NCI-H1417 treated with DMSO at 0.1 percent for 48 hours (cell line): ENCODE measurements at regions not wholly inside any gene's neighbourhood (a gene's known extent, or its start where the extent isn't known, plus 50 kb on each side); places are given as distances from the start of the nearest gene placed in this dataset.

Experiments
- DNase-seq: peaks from one replicate; lab custom pipeline; 2025; lab: John Stamatoyannopoulos, UW

DNA sequence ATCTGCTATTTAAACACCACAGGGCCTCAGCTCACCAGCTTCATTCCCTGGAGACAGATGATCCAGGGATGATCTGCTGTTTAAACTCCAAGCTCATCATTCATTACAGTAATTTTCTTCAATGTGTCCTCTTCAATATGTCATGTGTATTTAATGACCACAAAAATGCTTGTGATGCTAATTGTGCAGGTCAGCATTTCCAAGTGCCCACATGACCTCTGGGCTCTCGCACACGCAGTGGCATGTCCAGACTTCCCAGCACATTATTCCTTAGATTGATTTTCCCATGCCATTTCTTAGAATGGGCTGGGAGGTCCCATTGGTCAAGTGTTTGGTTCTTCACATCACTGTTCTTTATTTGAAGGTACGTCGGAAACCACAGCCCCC lies 434.4 kb downstream of the HAO1 start:
- no peak for DNase-seq

DNA sequence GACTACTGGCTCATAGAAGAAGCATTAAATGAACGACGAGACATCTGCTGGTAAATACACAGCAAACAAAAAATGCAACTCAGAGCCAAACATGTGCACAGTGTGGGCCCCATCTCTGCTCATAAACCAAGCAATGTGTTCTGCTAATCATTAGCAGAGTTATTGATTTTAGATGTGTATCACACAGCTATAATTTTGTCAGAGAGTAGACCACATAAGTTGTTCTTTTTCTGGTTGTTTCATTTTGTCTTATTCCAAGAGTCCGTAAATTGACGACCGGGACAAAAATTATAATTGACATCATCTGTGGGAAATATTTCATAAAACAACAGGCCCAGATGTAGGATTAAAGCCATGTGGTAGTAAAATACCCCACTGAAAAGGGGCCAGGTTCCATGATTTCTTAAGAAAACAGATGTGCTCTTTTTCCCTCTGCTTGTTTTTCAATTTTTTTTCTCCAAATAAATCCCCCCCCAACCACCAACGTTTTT lies 423.6 kb downstream of the HAO1 start:
- no peak for DNase-seq

DNA sequence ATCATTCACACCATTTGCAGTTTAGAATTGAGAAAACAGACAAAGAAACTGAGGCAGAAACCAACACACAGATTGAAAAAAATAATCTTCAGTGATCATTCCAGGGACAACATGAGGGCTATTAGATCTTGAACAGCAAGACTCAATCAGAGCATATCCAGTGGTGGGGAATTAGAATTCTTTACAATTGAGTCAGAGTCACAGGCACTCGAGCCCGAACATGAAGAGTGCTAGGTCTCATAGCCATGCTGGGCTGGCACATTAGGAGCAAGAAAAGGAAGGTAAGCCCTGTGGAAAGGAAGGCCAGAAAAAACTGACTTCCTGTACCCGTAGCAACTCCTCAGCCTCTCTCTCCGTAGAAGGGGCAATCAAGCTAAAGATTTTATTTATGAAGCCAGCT lies 419.9 kb downstream of the HAO1 start:
- no peak for DNase-seq

DNA sequence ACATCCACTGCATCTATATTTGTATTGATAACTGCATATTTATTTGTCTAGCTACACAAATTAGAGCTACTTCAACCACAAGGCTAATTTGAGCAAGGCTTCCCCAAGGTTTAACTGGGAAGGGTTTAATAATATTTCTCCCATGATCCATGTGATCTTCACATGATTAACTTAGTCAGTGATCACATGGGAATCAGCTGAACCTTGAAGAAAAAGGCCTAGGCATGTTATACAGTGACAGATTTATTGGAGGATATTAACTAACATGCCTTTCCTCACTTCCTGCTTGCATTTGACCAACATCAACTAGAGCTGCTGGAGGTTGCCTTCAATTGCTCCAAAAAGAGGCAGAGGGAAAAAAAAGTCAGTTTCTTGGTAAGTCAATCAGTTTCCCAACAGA lies 417.0 kb downstream of the HAO1 start:
- no peak for DNase-seq

DNA sequence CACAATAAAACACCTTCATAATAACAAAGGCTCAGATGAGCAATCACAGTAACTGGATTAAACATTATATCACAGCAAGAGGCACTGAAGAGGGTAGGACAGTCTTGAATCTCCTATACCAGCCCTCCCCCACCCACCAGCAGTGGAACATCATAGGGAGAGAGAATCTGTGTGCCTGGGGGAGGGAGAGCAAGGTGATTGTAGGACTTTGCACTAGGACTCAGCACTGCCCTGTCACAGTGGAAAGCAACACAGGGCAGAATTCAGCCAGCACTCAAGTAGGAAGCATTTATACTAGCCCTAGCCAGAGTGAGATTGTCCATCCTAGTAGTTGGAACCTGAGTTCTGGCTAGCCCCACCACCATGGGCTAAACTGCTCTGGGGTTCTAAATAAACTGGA lies 400.2 kb downstream of the HAO1 start:
- no peak for DNase-seq

DNA sequence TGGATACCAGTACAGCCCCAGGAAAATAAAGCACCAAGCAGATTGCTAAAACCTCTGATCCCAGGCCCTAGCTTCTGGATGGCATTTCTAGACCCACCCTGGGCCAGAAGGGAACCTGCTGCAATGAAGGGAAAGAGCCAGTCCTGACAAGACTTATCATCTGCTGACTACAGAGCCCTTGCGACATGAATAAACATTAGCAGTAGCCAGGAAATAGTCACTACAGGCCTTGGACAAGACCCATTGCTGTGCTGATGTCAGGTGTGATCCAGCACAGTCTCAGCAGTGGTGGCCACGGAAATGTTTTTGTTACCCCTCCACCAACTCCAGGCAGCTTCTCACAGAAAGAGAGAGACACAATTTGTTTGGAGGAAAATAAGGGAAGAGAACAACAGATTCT lies 399.3 kb downstream of the HAO1 start:
- DNase-seq = no peak

DNA sequence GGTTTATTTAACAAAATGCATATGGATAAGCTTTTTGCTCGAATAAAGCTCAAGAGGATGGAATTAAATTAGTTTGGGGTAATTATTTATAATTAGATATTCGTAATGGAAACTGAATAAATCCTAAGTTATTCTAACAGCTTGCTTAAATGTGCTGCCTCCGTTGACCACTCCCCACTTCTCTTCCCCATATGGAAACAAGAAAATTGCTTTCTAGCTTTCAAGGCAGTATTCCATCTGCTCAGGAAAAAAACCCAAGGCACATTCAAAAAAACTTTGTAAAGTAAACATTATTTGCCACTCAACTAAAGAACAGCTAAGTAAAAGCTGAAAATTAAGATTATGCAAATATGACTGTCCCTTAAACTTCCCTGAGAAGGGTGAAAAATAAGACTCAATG lies 369.2 kb downstream of the HAO1 start:
- DNase-seq = no peak

DNA sequence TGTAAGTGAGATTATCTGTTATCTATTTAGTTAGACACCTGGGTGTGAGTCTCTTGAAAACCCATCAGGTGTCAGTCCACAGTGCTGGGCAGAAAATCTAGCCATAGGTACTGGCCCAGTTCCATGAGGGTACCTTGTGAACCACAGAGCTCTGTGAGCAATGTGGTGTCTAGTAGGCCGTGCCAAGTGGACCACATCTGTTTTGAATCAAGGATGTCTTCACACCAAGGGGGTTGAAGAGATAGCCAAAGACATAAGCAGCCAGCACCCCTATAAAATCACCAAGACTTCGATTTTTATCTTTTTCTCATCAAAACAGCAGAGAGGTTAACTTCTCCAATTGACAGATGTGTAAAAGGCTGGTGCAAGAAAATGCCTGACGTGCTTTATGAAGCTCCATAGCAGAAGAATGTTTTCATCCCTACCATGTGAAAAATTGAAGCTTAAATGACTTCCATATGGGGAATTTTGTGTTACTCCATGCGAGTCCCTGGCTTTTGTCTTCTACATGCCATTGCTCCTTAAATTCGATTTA lies 368.7 kb downstream of the HAO1 start:
- no peak for DNase-seq

DNA sequence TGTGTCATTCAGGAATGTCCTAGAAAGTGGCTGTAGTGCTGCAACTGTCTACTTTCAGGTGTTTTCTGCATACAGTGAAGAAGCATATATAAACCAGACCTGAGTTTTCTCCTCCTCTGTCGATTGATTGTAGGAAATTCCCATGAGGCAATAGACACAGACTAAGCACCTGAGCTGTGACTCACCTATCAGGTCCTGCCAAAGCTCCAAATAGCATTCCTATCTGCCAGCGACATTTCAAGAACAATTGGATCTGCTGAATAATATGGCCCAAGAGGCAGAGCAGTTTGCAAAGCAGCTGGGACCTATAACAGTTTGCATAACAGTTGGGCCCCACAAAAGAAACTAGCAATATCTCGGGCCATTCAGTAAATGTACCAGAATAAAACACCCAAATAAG lies 360.4 kb downstream of the HAO1 start:
- DNase-seq = no peak

DNA sequence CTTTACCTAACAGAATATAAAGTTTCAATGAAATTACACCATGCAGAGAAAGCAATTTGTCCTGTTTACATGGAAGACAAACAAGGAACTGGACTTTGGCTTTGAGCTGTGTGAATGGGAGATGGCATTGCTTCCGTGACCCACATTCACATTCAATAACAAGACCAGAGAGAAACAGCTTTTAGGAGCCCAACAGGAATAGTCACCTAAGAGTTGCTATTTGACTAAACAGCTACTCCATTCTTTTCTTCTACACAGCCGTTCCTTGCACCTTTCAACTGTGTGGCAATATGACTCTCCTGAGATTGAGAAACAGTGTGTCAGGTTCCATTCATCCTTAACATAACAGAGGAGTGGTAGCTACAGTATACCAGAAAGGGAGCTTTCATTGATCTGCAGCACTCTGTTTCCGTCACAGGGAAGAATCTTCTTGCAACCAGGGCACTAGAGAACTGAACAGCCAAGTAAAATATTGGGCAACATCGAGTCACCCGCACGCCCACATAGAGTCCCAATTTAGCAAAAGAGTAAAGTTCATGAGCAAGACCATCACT lies 355.1 kb downstream of the HAO1 start:
- no peak for DNase-seq

DNA sequence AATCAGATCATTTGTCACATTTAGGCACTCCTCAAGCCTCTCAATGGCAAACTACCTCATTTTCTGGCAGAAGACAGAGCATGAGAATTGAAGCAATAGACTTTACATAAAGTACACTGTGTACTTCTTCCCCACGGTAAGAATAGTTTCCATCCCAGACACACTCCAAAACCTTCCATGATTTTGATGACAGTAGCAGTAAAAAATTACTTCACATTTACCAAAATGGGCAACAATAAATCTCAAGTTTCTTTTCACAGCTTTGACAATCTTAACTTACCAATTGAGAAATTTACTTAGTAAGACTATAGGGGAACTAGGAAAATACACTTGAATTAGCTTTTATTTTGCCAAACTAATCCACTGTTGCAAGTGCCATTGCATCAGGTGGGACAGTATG lies 353.8 kb downstream of the HAO1 start:
- DNase-seq = no peak

DNA sequence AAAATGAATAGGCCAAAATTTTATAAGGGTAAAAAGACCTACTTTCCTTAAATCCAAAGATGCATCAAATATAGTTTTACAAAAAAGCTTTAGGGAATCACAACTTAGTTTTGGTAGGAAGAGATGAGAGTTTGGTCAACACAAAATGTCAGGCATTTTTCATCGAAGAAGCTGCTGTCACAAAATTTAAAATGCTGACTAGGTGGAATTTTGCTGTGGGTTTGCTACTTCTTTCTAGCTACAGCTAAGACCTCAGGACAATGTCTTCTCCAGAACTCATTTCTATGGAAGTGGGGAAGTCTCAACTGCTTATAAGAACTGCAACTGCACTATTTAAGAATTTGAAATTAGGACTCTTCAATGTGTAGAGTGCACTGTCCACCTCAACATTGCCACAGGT lies 351.1 kb downstream of the HAO1 start:
- no peak for DNase-seq

DNA sequence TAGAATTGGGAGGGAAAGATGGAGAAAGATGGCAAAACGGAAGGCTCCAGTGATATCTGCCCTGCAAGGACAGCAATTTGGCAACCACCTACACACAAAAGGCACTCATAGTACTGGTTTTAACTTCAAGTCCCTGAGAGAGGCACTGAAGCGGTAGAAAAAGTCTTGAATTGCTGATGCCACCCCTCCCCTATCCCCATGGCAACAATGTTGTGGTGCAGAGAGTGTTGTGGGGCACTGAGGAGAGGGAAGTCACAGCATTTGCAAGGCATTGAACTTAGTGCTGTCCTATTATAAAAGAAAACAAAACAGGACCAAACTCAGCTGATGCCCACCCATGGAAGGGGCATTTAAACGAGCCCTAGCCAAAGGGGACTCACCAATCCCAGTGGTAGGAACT lies 343.7 kb downstream of the HAO1 start:
- no peak for DNase-seq

DNA sequence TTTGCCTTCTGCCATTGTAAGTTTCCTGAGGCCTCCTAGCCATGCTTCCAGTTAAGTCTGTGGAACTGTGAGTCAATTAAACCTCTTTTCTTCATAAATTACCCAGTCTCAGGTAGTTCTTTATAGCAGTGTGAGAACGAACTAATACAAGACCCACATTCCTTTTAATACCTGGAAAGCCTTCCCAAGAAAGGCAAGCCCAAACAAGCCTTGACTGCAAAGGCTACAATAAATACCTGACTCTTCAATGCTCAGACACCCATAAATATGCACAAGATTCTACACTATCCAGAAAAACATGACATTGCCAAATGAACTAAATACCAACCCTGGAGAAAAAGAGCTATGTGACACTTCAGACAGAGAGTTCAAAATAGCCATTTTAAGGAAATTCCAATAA lies 338.8 kb downstream of the HAO1 start:
- no peak for DNase-seq

DNA sequence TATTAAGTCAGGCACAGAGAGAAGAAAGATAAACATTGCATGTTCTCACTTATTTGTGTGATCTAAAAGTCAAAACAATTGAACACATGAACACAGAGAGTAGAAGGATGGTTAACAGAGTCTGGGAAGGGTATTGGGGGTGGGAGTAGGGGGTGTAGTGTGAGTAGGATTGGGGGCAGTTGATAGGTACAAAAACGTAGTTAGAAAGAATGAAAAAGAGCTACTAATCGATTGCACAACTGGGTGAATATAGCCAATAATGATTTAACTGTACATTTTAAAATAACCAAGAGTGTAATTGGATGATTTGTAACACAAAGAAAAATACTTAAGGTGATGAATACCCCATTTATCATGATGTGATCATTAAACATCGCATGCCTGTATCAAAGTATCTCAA lies 333.3 kb downstream of the HAO1 start:
- DNase-seq = no peak

DNA sequence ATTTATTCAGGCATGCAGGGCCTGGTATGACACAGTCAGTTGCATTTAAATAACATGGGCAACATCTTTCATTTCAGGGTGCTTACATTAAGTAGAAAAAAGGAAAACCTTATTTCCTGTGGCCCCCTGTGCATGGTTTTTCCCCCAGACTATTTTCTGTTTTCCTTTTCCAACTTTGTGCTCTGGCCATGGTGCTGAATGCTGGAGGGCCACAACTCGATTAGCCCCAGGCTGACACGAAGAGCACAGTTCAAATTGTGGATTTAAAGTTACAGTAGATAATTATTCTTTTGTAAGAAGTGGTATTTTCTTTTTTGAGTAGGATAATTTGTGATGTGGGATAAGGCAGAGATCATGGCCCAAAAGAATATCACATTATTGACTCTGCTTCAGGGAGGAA lies 332.0 kb downstream of the HAO1 start:
- DNase-seq = no peak

DNA sequence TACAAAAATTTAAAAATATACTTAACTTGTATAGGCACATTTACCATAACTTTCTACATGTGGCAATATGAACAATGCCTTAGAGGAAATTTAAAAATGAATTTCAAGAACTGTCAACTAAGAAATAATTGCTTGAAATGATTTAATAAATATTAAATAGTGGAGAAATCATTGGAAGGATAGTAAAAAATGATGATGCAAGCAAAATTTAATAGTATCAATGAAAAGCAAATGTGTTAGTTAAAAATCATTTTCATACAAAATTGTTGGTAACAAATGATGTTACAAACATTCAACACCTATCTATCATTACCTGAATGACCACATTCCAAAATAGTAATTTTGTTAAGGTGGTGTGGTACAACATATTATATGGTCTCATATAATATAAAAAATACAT lies 331.0 kb downstream of the HAO1 start:
- DNase-seq = no peak

DNA sequence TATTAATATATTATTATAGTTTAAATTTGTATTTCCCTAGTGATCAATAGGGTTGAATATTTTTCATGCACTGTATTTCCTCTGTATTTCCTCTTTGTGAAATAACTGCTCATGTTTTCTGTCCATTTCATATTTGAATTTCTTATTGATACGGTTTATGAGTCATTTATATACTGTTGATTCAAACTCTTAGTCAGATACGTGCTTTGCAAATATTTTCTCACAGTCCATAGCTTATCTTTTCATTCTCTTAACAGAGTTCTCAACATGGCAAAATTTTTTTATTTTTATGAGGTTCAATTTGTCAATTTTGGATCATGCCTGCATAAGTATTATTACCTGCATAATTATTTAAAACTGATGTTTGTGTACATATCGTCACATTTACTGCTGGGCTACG lies 329.6 kb downstream of the HAO1 start:
- DNase-seq = no peak

DNA sequence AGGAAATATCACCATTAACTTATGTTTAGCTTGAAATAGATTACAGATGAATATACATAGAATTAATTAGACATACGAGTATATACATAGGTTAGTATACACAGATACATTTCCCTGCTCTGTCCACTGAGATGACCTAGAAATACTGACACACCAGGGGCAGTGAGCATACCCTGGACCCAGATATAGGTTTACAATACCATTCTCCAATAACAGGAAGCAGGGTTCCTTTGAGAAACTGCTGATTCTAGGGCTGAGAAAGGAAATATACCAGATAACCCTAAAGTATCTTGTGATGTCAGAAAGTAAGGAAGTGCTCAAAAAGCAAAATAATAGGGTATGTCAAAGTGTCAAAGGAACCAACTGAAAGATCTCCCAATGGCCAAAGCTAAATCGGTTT lies 322.5 kb downstream of the HAO1 start:
- no peak for DNase-seq

DNA sequence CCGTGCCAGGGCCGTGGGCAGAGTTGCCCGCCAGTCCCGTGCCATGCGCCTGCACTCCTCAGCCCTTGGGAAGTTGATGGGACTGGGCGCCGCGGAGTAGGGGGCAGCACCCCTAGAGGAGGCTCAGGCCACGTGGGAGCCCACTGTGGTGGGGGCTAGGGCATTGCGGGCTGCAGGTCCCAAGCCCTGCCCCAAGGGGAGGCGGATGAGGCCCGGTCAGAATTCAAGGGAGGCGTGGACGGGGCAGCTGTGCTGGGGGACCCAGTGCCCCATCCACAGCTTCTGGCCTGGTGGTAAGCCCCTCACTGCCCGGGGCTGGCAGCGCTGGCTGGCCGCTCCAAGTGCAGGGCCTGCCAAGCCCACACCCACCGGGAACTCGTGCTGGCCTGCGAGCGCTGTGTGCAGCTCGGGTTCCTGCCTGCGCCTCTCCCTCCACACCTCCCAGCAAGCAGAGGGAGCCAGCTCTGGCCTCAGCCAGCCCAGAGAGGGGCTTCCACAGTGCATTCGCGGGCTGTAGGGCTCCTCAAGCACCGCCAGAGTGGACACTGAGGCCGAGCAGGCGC lies 317.8 kb downstream of the HAO1 start:
- DNase-seq = no peak

DNA sequence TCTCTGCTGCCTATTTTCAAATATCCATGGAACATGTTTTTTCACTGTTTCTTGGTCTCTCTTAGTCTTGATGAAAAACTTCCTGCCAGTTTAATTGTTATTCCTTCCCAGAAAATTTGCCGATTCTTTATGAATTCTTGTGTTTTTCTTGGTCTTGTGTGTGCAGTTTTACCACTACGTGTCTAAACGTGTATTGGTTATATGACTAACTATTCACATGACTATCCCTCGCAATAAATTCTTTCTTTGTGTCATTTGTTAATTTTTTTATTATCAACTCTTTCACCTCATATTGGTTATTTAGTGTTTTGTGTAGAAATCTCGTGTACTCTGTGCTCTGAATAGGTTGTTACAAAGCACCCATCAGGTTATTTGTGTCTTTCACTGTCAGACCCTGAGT lies 315.4 kb downstream of the HAO1 start:
- no peak for DNase-seq

DNA sequence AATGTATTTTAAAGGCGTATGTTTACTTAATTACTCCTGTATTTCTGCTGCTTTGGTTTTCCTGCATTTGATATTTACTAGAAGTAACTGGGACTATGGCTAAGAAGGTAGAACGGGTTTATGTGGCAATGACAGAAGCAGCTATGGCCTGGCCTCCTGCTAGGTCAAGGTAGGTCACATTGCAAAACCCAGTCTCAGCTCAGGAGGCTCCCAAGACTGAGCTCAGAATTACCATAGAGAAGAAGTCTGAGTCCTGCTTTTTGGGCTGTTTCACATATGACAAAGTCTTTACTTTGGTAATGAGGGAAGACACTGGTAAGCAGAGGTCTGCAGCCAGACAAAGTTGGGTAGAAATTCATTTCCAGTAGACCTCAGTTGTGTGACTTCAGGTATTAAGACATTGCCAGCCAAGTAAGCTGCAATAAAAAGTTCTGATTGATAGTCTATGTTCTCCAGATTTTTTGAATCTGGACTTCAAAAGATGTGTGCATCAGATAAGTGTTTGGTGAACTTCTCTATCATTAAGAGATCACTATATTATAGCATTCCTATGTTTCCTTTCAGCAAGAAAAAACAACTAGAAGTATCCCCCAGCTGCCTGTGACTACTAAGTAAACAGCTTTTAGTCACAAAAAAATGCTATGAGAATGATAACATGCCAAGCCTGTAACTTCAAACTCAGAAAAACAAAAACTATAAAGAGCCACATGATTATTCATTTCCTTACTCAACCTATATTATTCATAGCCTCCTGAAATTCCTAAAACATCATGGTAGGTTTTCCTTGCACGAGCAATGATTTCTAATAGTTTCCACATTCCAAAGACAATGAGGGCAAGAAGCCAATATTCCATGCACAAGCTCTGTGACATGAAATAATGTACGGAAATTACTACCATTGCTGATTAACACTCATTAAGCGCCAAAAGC lies 312.3 kb downstream of the HAO1 start:
- no peak for DNase-seq

DNA sequence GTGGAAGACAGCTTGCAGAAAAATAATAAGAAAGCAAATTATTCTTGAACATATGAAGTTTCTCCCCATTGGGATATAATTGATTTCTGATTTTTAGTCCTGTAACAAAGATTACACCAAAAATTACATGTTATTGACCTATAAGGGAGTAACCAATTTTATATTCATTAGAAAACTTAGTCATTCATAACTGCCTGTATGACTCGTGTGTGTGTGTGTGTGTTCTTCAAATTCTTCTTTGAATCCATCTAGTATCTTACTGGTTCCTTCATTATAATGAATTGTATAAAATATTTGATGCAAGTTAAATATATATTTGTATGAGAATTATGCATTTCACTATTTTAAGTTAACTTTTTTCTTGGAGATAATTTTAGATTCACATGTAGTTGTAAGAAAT lies 310.4 kb downstream of the HAO1 start:
- DNase-seq = no peak
